T-helper 1 cell treated with Interleukin-12 subunit alpha and Interleukin-12 subunit beta and Interleukin-4 antibody, amounts not matched to agents 30 μg/mL and 1 μg/mL, for 36 hours (primary cell): ENCODE measurements at regions not wholly inside any gene's neighbourhood (a gene's known extent, or its start where the extent isn't known, plus 50 kb on each side); places are given as distances from the start of the nearest gene placed in this dataset.

Experiments
- H3K27ac Mint-ChIP-seq: one replicate; pipeline ENCODE4 v1.8.0; 2021; ENCODE audit warnings: mild to moderate bottlenecking, mixed read lengths
- H3K27me3 Mint-ChIP-seq: one replicate; pipeline ENCODE4 v1.8.0; 2021; ENCODE audit warnings: low read depth, mixed read lengths
- H3K36me3 Mint-ChIP-seq: one replicate; pipeline ENCODE4 v1.8.0; 2021; ENCODE audit warnings: low read depth, mixed read lengths
- H3K4me1 Mint-ChIP-seq: one replicate; pipeline ENCODE4 v1.8.0; 2021; ENCODE audit warnings: low read depth, mixed read lengths
- H3K4me3 Mint-ChIP-seq: one replicate; pipeline ENCODE4 v1.8.0; 2021; ENCODE audit warnings: mild to moderate bottlenecking, moderate library complexity, mixed read lengths
- H3K9me3 Mint-ChIP-seq: one replicate; pipeline ENCODE4 v1.8.0; 2021; ENCODE audit warnings: mixed read lengths

GRCh38 chr6:74333406-74333805, 637.4 kb downstream of the CD109 start:
- H3K4me1 Mint-ChIP-seq: peaks cover 2% of the 10 kb centered on the region
- H3K27ac Mint-ChIP-seq: no peak overlapping the region
- H3K36me3 Mint-ChIP-seq: no peaks in the 10 kb centered on the region
- H3K4me3 Mint-ChIP-seq: no peak overlapping the region
- H3K27me3 Mint-ChIP-seq: no peaks in the 10 kb centered on the region
- no peaks in the 10 kb centered on the region for H3K9me3 Mint-ChIP-seq

GRCh38 chr6:74320715-74321114, 624.7 kb downstream of the CD109 start:
- Mint-ChIP-seq H3K36me3 (no peaks in the 10 kb centered on the region), H3K9me3 (no peaks in the 10 kb centered on the region)

GRCh38 chr6:74320074-74320473, 624.1 kb downstream of the CD109 start:
- no peak overlapping the region for H3K27ac Mint-ChIP-seq
- no peaks in the 10 kb centered on the region for H3K36me3 Mint-ChIP-seq
- no peaks in the 10 kb centered on the region for H3K27me3 Mint-ChIP-seq
- no peak overlapping the region for H3K4me3 Mint-ChIP-seq
- H3K4me1 Mint-ChIP-seq: no peaks in the 10 kb centered on the region
- no peaks in the 10 kb centered on the region for H3K9me3 Mint-ChIP-seq

More at GRCh38 chr6:74320715-74321114, 624.7 kb downstream of the CD109 start:
- Mint-ChIP-seq H3K27ac (no peak overlapping the region), H3K4me3 (no peak overlapping the region), H3K27me3 (no peaks in the 10 kb centered on the region), H3K4me1 (no peaks in the 10 kb centered on the region)

DNA sequence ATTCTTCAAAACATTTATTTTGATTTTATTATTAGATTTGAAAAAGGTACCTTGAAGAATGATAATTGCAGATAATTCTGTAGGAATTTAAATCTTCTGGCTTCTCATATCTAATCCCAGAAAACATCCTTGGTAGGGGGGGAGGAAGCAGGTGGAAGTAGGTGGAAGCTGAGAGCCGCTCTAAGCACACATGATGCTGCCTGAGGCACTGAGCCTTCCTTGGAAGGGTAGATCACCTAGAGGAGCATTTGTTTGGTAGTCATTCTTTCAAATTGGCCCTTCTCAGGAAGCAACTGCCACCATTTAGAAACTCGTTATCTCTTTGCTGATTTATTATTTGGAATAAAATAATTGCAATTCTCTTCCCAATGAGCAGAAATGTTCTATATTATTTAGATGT, 623.3 kb downstream of the CD109 start:
- Mint-ChIP-seq H3K4me1 (no peaks in the 10 kb centered on the region), H3K27me3 (no peaks in the 10 kb centered on the region), H3K27ac (no peak overlapping the region), H3K9me3 (no peaks in the 10 kb centered on the region), H3K36me3 (no peaks in the 10 kb centered on the region), H3K4me3 (no peak overlapping the region)

DNA sequence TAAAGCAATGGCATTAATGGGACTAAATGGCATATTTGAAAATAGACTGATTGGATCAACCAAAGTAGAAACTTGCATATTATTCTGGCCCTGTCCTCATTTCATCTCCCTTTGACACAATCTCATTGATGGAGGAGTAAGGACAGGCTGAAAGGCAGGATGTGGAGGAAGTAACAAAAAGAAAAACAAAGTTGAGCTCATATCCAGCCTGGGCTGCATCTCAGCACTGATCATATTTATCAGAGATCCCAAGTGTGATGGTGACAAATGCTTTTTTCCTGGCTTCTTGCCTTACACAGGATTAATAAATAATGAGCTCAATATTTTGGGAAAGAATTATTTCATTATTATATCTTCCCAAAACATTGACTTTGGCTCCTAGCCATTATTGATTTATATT, 622.7 kb downstream of the CD109 start:
- no peak overlapping the region for H3K4me3 Mint-ChIP-seq
- H3K36me3 Mint-ChIP-seq: no peaks in the 10 kb centered on the region
- no peaks in the 10 kb centered on the region for H3K9me3 Mint-ChIP-seq
- H3K27me3 Mint-ChIP-seq: no peaks in the 10 kb centered on the region
- H3K27ac Mint-ChIP-seq: no peak overlapping the region
- no peaks in the 10 kb centered on the region for H3K4me1 Mint-ChIP-seq

- peaks cover 4% of the 10 kb centered on the region for H3K9me3 Mint-ChIP-seq
- no peaks in the 10 kb centered on the region for H3K27me3 Mint-ChIP-seq
- no peaks in the 10 kb centered on the region for H3K36me3 Mint-ChIP-seq
- no peaks in the 10 kb centered on the region for H3K4me1 Mint-ChIP-seq
- no peak overlapping the region for H3K4me3 Mint-ChIP-seq
- no peak overlapping the region for H3K27ac Mint-ChIP-seq
These were observed 616.1 kb downstream of the CD109 start for GRCh38 chr6:74312081-74312480.

DNA sequence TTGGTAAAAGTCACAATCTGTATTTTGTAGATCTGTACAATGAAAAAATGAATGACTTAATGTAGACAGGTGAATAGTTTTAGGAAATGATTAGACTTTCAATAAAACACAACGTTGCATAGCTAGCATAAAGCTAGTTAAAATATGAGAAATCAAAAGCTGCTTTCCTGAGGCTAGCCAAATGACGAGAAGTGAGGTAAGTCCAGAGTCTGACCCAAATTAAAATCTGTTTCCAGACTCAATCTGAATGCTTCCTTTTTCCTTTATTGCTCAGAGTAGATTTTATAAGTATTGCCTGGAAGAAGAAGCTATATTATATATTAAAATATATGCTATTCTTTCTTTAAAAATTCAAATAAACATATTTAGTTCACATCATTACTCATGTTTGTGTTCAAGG, 615.4 kb downstream of the CD109 start:
- Mint-ChIP-seq H3K4me3 (no peak overlapping the region), H3K27ac (no peak overlapping the region), H3K4me1 (no peaks in the 10 kb centered on the region), H3K9me3 (peaks cover 4% of the 10 kb centered on the region), H3K36me3 (no peaks in the 10 kb centered on the region), H3K27me3 (no peaks in the 10 kb centered on the region)

DNA sequence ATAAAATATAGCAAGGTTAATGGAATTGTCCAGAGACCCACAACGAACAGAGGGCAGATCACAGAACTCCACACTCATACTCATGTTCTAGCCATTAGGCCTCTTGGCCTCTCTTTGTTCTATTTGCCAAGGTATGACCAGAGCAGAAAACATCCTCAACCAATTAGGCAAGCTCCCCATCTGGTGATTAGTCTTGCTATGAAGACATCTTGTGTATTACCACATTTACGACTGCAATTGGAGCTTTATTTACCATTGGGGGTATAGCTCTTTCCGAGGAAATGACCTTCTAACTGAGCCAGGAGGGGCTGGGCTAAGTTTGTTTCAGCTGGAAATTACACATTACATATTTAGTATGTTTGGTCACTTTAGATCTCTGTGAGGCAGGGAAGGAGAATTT, 593.9 kb downstream of the CD109 start:
- no peaks in the 10 kb centered on the region for H3K4me1 Mint-ChIP-seq
- H3K36me3 Mint-ChIP-seq: no peaks in the 10 kb centered on the region
- H3K27me3 Mint-ChIP-seq: no peaks in the 10 kb centered on the region
- no peak overlapping the region for H3K27ac Mint-ChIP-seq
- no peak overlapping the region for H3K4me3 Mint-ChIP-seq
- H3K9me3 Mint-ChIP-seq: no peaks in the 10 kb centered on the region

- Mint-ChIP-seq H3K4me1 (no peaks in the 10 kb centered on the region), H3K4me3 (no peak overlapping the region), H3K27me3 (no peaks in the 10 kb centered on the region), H3K27ac (no peak overlapping the region), H3K9me3 (no peaks in the 10 kb centered on the region), H3K36me3 (no peaks in the 10 kb centered on the region)
These were observed 591.9 kb downstream of the CD109 start for GRCh38 chr6:74287932-74288331.

DNA sequence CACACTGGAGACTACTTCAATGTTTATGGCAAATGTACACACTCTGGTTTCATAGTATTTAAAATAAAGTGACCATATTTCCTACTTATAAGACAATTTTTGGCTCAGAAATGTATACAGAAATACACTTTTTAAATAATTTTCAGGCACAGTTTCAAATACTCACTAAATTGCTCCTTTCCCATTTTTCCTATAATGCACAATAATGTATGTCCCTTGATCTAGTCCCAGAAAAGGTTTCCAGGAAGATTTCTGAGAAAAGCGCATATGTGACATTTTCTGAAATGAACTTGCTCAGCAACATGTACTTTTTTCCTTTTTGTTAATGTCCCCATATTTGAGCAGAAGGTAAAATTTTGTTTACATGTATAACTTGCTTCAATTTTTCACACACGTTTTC, 591.4 kb downstream of the CD109 start:
- no peak overlapping the region for H3K27ac Mint-ChIP-seq
- no peak overlapping the region for H3K4me3 Mint-ChIP-seq
- H3K4me1 Mint-ChIP-seq: no peaks in the 10 kb centered on the region
- H3K36me3 Mint-ChIP-seq: no peaks in the 10 kb centered on the region
- no peaks in the 10 kb centered on the region for H3K9me3 Mint-ChIP-seq
- no peaks in the 10 kb centered on the region for H3K27me3 Mint-ChIP-seq

- no peak overlapping the region for H3K4me3 Mint-ChIP-seq
- no peaks in the 10 kb centered on the region for H3K4me1 Mint-ChIP-seq
- no peaks in the 10 kb centered on the region for H3K36me3 Mint-ChIP-seq
- no peaks in the 10 kb centered on the region for H3K27me3 Mint-ChIP-seq
- H3K27ac Mint-ChIP-seq: no peak overlapping the region
- no peaks in the 10 kb centered on the region for H3K9me3 Mint-ChIP-seq
These were observed 588.3 kb downstream of the CD109 start for GRCh38 chr6:74284284-74284683.

- Mint-ChIP-seq H3K4me3 (no peak overlapping the region), H3K9me3 (no peaks in the 10 kb centered on the region), H3K4me1 (no peaks in the 10 kb centered on the region), H3K36me3 (no peaks in the 10 kb centered on the region), H3K27me3 (no peaks in the 10 kb centered on the region), H3K27ac (no peak overlapping the region)
These were observed 587.5 kb downstream of the CD109 start for GRCh38 chr6:74283532-74283931.

DNA sequence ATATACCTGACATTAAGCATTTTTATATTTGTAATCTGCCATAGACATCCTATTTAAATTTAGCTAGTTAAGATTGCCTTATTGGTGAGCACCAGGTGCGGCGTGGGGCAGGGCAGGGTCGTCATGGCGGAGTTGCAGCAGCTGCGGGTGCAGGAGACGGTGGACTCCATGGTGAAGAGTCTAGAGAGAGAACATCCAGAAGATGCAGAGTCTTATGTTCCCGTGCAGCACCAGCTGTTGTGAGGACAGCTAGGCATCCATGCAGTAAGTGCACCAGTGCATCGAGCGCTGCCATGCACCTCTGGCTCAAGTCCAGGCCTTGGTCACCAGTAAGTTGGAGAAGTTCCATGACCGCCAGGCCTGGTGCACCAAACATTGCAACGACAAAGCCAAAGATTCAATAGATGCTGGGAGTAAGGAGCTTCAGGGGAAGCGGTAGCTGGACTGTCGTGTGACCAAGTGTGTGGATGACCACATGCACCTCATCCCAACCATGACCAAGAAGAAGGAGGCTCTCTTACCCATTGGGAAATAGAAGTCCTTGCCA, 586.2 kb downstream of the CD109 start:
- Mint-ChIP-seq H3K4me1 (no peaks in the 10 kb centered on the region), H3K9me3 (no peaks in the 10 kb centered on the region), H3K27me3 (no peaks in the 10 kb centered on the region), H3K27ac (no peak overlapping the region), H3K36me3 (no peaks in the 10 kb centered on the region), H3K4me3 (no peak overlapping the region)

DNA sequence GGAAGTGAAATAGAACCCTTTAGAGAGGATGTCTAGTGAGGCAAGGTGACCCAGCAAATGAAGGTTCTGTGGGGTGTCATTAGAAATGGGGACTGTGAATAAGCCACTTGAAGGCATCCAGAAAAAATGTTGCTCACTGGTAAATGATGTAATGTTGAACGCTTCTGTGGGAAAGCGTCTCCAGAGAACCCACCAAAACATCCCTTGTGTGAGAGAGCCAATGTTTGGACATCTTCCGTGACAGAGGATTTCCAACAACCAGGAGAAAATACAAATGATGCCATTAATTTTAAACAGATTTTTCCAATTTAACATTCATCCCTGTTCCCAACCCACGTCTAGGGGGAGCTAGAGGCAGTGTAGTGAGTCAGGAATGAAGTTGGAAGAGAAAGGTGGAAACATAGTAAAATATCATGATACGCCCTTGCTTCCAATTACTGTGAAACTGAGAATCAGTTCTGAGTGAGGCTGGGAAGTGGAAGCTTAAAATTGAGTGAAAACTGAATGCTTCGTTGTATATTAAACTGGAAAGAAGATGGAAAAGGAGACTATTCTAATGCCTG, 584.2 kb downstream of the CD109 start:
- Mint-ChIP-seq H3K4me1 (no peaks in the 10 kb centered on the region), H3K4me3 (no peak overlapping the region), H3K9me3 (no peaks in the 10 kb centered on the region), H3K27me3 (no peaks in the 10 kb centered on the region), H3K27ac (no peak overlapping the region), H3K36me3 (no peaks in the 10 kb centered on the region)

- Mint-ChIP-seq H3K36me3 (no peaks in the 10 kb centered on the region), H3K9me3 (no peaks in the 10 kb centered on the region), H3K27ac (no peak overlapping the region), H3K4me3 (no peak overlapping the region), H3K4me1 (no peaks in the 10 kb centered on the region), H3K27me3 (no peaks in the 10 kb centered on the region)
These were observed 581.8 kb downstream of the CD109 start for GRCh38 chr6:74277777-74278186.

GRCh38 chr6:74273541-74273940, 577.5 kb downstream of the CD109 start:
- H3K27me3 Mint-ChIP-seq: no peaks in the 10 kb centered on the region
- H3K4me3 Mint-ChIP-seq: no peak overlapping the region
- no peaks in the 10 kb centered on the region for H3K9me3 Mint-ChIP-seq
- no peaks in the 10 kb centered on the region for H3K4me1 Mint-ChIP-seq
- H3K36me3 Mint-ChIP-seq: no peaks in the 10 kb centered on the region
- no peak overlapping the region for H3K27ac Mint-ChIP-seq
